Astrocyte (in vitro differentiated cells and primary cell): ENCODE measurements at regions not wholly inside any gene's neighbourhood (a gene's known extent, or its start where the extent isn't known, plus 50 kb on each side); places are given as distances from the start of the nearest gene placed in this dataset.

ENCODE experiments used
- DNase-seq: peaks from one replicate; pipeline ENCODE4 v3.0.0-alpha.2; 2010; ENCODE audit warnings: low read depth
- FAIRE-seq: peaks from 2 replicates; lab custom pipeline; 2011; peaks lifted over from hg19 to GRCh38; lab: Jason Lieb, UNC
- H2AFZ ChIP-seq: 2 replicates; pipeline ENCODE4 v1.6.0; 2012; ENCODE audit warnings: low read depth, low read length, inconsistent platforms
- H3K27ac ChIP-seq: 2 replicates; pipeline ENCODE4 v1.5.1; 2011; ENCODE audit warnings: low read depth, low read length, inconsistent platforms
- H3K27me3 ChIP-seq: 2 replicates; pipeline ENCODE4 v1.6.0; 2011; ENCODE audit warnings: low read length, inconsistent platforms; ENCODE audit not compliant: insufficient read depth
- H3K36me3 ChIP-seq: 2 replicates; pipeline ENCODE4 v1.5.1; 2011; ENCODE audit warnings: low read length, inconsistent platforms; ENCODE audit not compliant: insufficient read depth
- H3K4me1 ChIP-seq: 2 replicates; pipeline ENCODE4 v1.5.1; 2011; ENCODE audit warnings: low read length, inconsistent platforms; ENCODE audit not compliant: insufficient read depth
- H3K4me2 ChIP-seq: 2 replicates; pipeline ENCODE4 v1.6.0; 2012; ENCODE audit warnings: low read length, inconsistent platforms
- H3K4me3 ChIP-seq: 2 replicates; pipeline ENCODE4 v1.5.1; 2011; ENCODE audit warnings: low read depth, mild to moderate bottlenecking, low read length, inconsistent platforms; ENCODE audit not compliant: insufficient read depth
- H3K79me2 ChIP-seq: 2 replicates; pipeline ENCODE4 v1.6.0; 2012; ENCODE audit warnings: mild to moderate bottlenecking, low read length, inconsistent platforms; ENCODE audit not compliant: insufficient read depth
- H3K9ac ChIP-seq: 2 replicates; pipeline ENCODE4 v1.6.0; 2012; ENCODE audit warnings: mild to moderate bottlenecking, low read length, inconsistent platforms
- H3K9me3 ChIP-seq: 2 replicates; pipeline ENCODE4 v1.5.1; 2012; ENCODE audit warnings: low read depth, mild to moderate bottlenecking, low read length, inconsistent platforms; ENCODE audit not compliant: insufficient read depth
- H4K20me1 ChIP-seq: 2 replicates; pipeline ENCODE4 v1.6.0; 2012; ENCODE audit warnings: low read length, inconsistent platforms; ENCODE audit not compliant: insufficient read depth
- H3K27ac Mint-ChIP-seq: one replicate; pipeline ENCODE4 v1.8.0; 2021; ENCODE audit warnings: mild to moderate bottlenecking, mixed read lengths; ENCODE audit not compliant: unreplicated experiment
- H3K27me3 Mint-ChIP-seq: one replicate; pipeline ENCODE4 v1.8.0; 2021; ENCODE audit warnings: low read depth, mixed read lengths; ENCODE audit not compliant: unreplicated experiment
- H3K36me3 Mint-ChIP-seq: one replicate; pipeline ENCODE4 v1.8.0; 2021; ENCODE audit warnings: low read depth, mixed read lengths; ENCODE audit not compliant: unreplicated experiment
- H3K4me1 Mint-ChIP-seq: one replicate; pipeline ENCODE4 v1.8.0; 2021; ENCODE audit warnings: low read depth, mixed read lengths; ENCODE audit not compliant: unreplicated experiment
- H3K4me3 Mint-ChIP-seq: one replicate; pipeline ENCODE4 v1.8.0; 2021; ENCODE audit warnings: mild to moderate bottlenecking, moderate library complexity, mixed read lengths; ENCODE audit not compliant: unreplicated experiment
- H3K9me3 Mint-ChIP-seq: one replicate; pipeline ENCODE4 v1.8.0; 2021; ENCODE audit warnings: mild to moderate bottlenecking, mixed read lengths; ENCODE audit not compliant: unreplicated experiment
- EZH2 ChIP-seq: IDR thresholded peaks from 2 replicates; pipeline ENCODE4 v1.6.1; 2012; ENCODE audit warnings: mild to moderate bottlenecking, low read length, inconsistent platforms; ENCODE audit not compliant: insufficient read depth
- TF ChIP-seq, protein P1 (sequence below): IDR thresholded peaks from 2 replicates; pipeline ENCODE4 v1.5.1; 2011; ENCODE audit warnings: low read depth, mild to moderate bottlenecking, inconsistent platforms, low read length, moderate library complexity; ENCODE audit not compliant: insufficient read depth

DNA sequence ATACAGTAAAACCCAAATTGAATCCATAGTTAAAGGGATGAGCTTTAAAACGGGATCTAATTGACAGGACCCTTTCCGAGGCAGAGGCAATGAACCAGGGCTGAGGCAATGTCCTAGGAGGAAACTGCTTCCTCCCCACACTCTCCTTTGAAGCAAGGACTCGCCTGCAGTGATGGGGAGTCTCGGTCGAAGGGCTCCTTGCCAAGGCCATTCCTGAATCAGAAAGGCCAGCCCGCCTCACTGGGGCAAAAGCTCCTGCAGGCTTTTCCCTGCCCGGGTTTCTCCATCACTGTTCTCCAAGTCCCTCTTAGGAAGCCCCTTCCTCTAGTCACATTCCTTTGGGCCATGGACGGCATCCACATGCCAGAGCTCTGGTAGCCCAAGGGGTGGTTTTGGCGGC is 132.0 kb downstream of the RBFOX3 start:
- H3K9me3 Mint-ChIP-seq, result no peaks in the 10 kb centered on the region
- Histone ChIP-seq H4K20me1 (no peaks in the 10 kb centered on the region), H3K27ac (no peak overlapping the region), H3K27me3 (no peaks in the 10 kb centered on the region), H3K4me1 (no peaks in the 10 kb centered on the region), H3K9me3 (no peaks in the 10 kb centered on the region), H3K4me2 (no peak overlapping the region), H2AFZ (no peak overlapping the region), H3K9ac (no peak overlapping the region), H3K79me2 (no peaks in the 10 kb centered on the region), H3K36me3 (no peaks in the 10 kb centered on the region), H3K4me3 (no peak overlapping the region)
- H3K27me3 Mint-ChIP-seq, result peaks cover 65% of the 10 kb centered on the region
- no peak overlapping the region for H3K4me3 Mint-ChIP-seq
- DNase-seq (no peak), FAIRE-seq (no peak)
- TF ChIP-seq, protein P1, sequence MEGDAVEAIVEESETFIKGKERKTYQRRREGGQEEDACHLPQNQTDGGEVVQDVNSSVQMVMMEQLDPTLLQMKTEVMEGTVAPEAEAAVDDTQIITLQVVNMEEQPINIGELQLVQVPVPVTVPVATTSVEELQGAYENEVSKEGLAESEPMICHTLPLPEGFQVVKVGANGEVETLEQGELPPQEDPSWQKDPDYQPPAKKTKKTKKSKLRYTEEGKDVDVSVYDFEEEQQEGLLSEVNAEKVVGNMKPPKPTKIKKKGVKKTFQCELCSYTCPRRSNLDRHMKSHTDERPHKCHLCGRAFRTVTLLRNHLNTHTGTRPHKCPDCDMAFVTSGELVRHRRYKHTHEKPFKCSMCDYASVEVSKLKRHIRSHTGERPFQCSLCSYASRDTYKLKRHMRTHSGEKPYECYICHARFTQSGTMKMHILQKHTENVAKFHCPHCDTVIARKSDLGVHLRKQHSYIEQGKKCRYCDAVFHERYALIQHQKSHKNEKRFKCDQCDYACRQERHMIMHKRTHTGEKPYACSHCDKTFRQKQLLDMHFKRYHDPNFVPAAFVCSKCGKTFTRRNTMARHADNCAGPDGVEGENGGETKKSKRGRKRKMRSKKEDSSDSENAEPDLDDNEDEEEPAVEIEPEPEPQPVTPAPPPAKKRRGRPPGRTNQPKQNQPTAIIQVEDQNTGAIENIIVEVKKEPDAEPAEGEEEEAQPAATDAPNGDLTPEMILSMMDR, result no peak
- no peak for TF ChIP-seq EZH2
- H3K36me3 Mint-ChIP-seq, result peaks cover 3% of the 10 kb centered on the region
- H3K4me1 Mint-ChIP-seq, result no peaks in the 10 kb centered on the region
- no peak overlapping the region for H3K27ac Mint-ChIP-seq

- Histone ChIP-seq H3K36me3 (no peaks in the 10 kb centered on the region), H3K4me2 (no peak overlapping the region)
- H3K27me3 Mint-ChIP-seq, result peaks cover 63% of the 10 kb centered on the region
These were observed 132.8 kb downstream of the RBFOX3 start for GRCh38 chr17:79478051-79478461.

GRCh38 chr17:79476074-79476652 is 134.7 kb downstream of the RBFOX3 start:
- Histone ChIP-seq H3K9ac (no peak overlapping the region), H3K27me3 (no peaks in the 10 kb centered on the region), H3K4me1 (no peaks in the 10 kb centered on the region), H3K4me2 (no peak overlapping the region), H3K9me3 (no peaks in the 10 kb centered on the region), H2AFZ (no peak overlapping the region), H4K20me1 (no peaks in the 10 kb centered on the region), H3K27ac (no peak overlapping the region), H3K36me3 (no peaks in the 10 kb centered on the region), H3K79me2 (no peaks in the 10 kb centered on the region), H3K4me3 (no peak overlapping the region)
- H3K9me3 Mint-ChIP-seq, result no peaks in the 10 kb centered on the region
- no peaks in the 10 kb centered on the region for H3K4me1 Mint-ChIP-seq
- no peak overlapping the region for H3K27ac Mint-ChIP-seq
- peaks cover 3% of the 10 kb centered on the region for H3K36me3 Mint-ChIP-seq
- DNase-seq (no peak), FAIRE-seq (no peak)
- no peak overlapping the region for H3K4me3 Mint-ChIP-seq
- TF ChIP-seq, protein P1, result no peak
- TF ChIP-seq EZH2, result no peak
- H3K27me3 Mint-ChIP-seq, result peaks cover 51% of the 10 kb centered on the region

More at GRCh38 chr17:79478051-79478461, 132.8 kb downstream of the RBFOX3 start:
- Mint-ChIP-seq H3K27ac (no peak overlapping the region), H3K4me1 (no peaks in the 10 kb centered on the region), H3K9me3 (no peaks in the 10 kb centered on the region), H3K36me3 (peaks cover 3% of the 10 kb centered on the region), H3K4me3 (no peak overlapping the region)
- no peak overlapping the region for H2AFZ ChIP-seq
- FAIRE-seq, result no peak
- H3K27me3 ChIP-seq, result no peaks in the 10 kb centered on the region
- H3K4me1 ChIP-seq, result no peaks in the 10 kb centered on the region
- no peak overlapping the region for H3K9ac ChIP-seq
- no peak overlapping the region for H3K4me3 ChIP-seq
- H3K9me3 ChIP-seq, result no peaks in the 10 kb centered on the region
- peak; percentile 23 for DNase-seq
- TF ChIP-seq EZH2, result no peak
- TF ChIP-seq, protein P1, result no peak
- no peak overlapping the region for H3K27ac ChIP-seq
- H3K79me2 ChIP-seq, result no peaks in the 10 kb centered on the region
- no peaks in the 10 kb centered on the region for H4K20me1 ChIP-seq
